H9 (cell line): ENCODE measurements at regions not wholly inside any gene's neighbourhood (a gene's known extent, or its start where the extent isn't known, plus 50 kb on each side); places are given as distances from the start of the nearest gene placed in this dataset.

ENCODE experiments used
- DNase-seq: peaks from one replicate; pipeline ENCODE4 v3.0.0-alpha.2; 2017
- H2AFZ ChIP-seq: one replicate; pipeline ENCODE4 v1.6.1; 2013; ENCODE audit warnings: mild to moderate bottlenecking, low read length, control low read depth, moderate library complexity
- H2AK5ac ChIP-seq: 2 replicates; pipeline ENCODE4 v1.6.1; 2013; ENCODE audit warnings: low read length, control low read depth, mixed read lengths; ENCODE audit not compliant: insufficient read length
- H2BK120ac ChIP-seq: one replicate; pipeline ENCODE4 v1.6.1; 2013; ENCODE audit warnings: low read depth, mild to moderate bottlenecking, low read length, control low read depth, inconsistent platforms; ENCODE audit not compliant: poor library complexity, severe bottlenecking
- H2BK12ac ChIP-seq: 2 replicates; pipeline ENCODE4 v1.6.1; 2013; ENCODE audit warnings: low read length, control low read depth, mixed read lengths, low read depth; ENCODE audit not compliant: insufficient read length
- H2BK15ac ChIP-seq: 2 replicates; pipeline ENCODE4 v1.6.1; 2013; ENCODE audit warnings: low read depth, low read length, control low read depth
- H2BK20ac ChIP-seq: one replicate; pipeline ENCODE4 v1.6.1; 2013; ENCODE audit warnings: low read depth, mild to moderate bottlenecking, low read length, control low read depth, inconsistent platforms; ENCODE audit not compliant: poor library complexity, severe bottlenecking
- H2BK5ac ChIP-seq: 2 replicates; pipeline ENCODE4 v1.6.1; 2013; ENCODE audit warnings: low read length, control low read depth, mixed read lengths; ENCODE audit not compliant: insufficient read length
- H3K14ac ChIP-seq: 2 replicates; pipeline ENCODE4 v1.6.1; 2013; ENCODE audit warnings: low read length, control low read depth; ENCODE audit not compliant: insufficient read depth
- H3K18ac ChIP-seq: 2 replicates; pipeline ENCODE4 v1.6.1; 2013; ENCODE audit warnings: low read depth, mild to moderate bottlenecking, mixed read lengths, low read length, control low read depth; ENCODE audit not compliant: insufficient read length
- H3K23ac ChIP-seq: 2 replicates; pipeline ENCODE4 v1.6.1; 2013; ENCODE audit warnings: low read length, control low read depth, mixed read lengths, low read depth; ENCODE audit not compliant: insufficient read length
- H3K23me2 ChIP-seq: 2 replicates; pipeline ENCODE4 v1.6.1; 2013; ENCODE audit warnings: low read depth, mild to moderate bottlenecking, mixed read lengths, low read length, control low read depth; ENCODE audit not compliant: insufficient read length, poor library complexity, severe bottlenecking
- H3K27ac ChIP-seq: 2 replicates; pipeline ENCODE4 v1.5.1; 2013; ENCODE audit warnings: low read length, control low read depth, mixed read lengths, low read depth; ENCODE audit not compliant: insufficient read length
- H3K27me3 ChIP-seq: 2 replicates; pipeline ENCODE4 v1.6.1; 2013; ENCODE audit warnings: low read length, control low read depth, inconsistent platforms; ENCODE audit not compliant: insufficient read depth
- H3K4ac ChIP-seq: 2 replicates; pipeline ENCODE4 v1.6.1; 2013; ENCODE audit warnings: low read depth, mild to moderate bottlenecking, control low read depth, inconsistent platforms, low read length, moderate library complexity
- H3K4me1 ChIP-seq: 2 replicates; pipeline ENCODE4 v1.6.1; 2013; ENCODE audit warnings: low read length, control low read depth, inconsistent platforms; ENCODE audit not compliant: insufficient read depth
- H3K4me2 ChIP-seq: 2 replicates; pipeline ENCODE4 v1.6.1; 2013; ENCODE audit warnings: low read length, control low read depth, mixed read lengths; ENCODE audit not compliant: insufficient read length, insufficient read depth
- H3K56ac ChIP-seq: 2 replicates; pipeline ENCODE4 v1.6.1; 2013; ENCODE audit warnings: low read depth, mild to moderate bottlenecking, mixed read lengths, low read length, control low read depth; ENCODE audit not compliant: insufficient read length
- H3K79me1 ChIP-seq: 2 replicates; pipeline ENCODE4 v1.6.1; 2013; ENCODE audit warnings: low read depth, mild to moderate bottlenecking, moderate library complexity, low read length, control low read depth, inconsistent platforms; ENCODE audit not compliant: insufficient read depth, poor library complexity, severe bottlenecking
- H3K79me2 ChIP-seq: 2 replicates; pipeline ENCODE4 v1.6.1; 2013; ENCODE audit warnings: low read length, control low read depth, inconsistent platforms; ENCODE audit not compliant: insufficient read depth
- H3K9ac ChIP-seq: 2 replicates; pipeline ENCODE4 v1.6.1; 2013; ENCODE audit warnings: low read length, control low read depth, mixed read lengths; ENCODE audit not compliant: insufficient read length; ENCODE audit errors: extremely low read depth
- H3K9me3 ChIP-seq: one replicate; pipeline ENCODE4 v1.6.1; 2013; ENCODE audit warnings: low read depth, low read length, inconsistent platforms; ENCODE audit not compliant: control insufficient read depth
- H3T11ph ChIP-seq: one replicate; pipeline ENCODE4 v1.6.1; 2013; ENCODE audit warnings: mild to moderate bottlenecking, low read length, control low read depth, inconsistent platforms
- H4K20me1 ChIP-seq: one replicate; pipeline ENCODE4 v1.6.1; 2013; ENCODE audit not compliant: control insufficient read depth, insufficient read length, insufficient read depth
- H4K5ac ChIP-seq: 2 replicates; pipeline ENCODE4 v1.6.1; 2013; ENCODE audit warnings: low read depth, mild to moderate bottlenecking, mixed read lengths, low read length, control low read depth; ENCODE audit not compliant: insufficient read length
- H4K8ac ChIP-seq: replicated peaks from 2 replicates; pipeline ENCODE4 v1.6.1; 2013; ENCODE audit warnings: low read length, control low read depth, mixed read lengths, low read depth; ENCODE audit not compliant: insufficient read length
- H4K91ac ChIP-seq: 2 replicates; pipeline ENCODE4 v1.6.1; 2013; ENCODE audit warnings: low read depth, mild to moderate bottlenecking, moderate library complexity, mixed read lengths, low read length, control low read depth; ENCODE audit not compliant: insufficient read length
- H3K27ac Mint-ChIP-seq, 3 experiments: 2 replicates in 2 of 3; 3 replicates in 1 of 3; pipeline ENCODE4 v1.8.0; 2020 to 2021; ENCODE audit warnings: mixed read lengths in 3 of 3, mild to moderate bottlenecking in 1 of 3, moderate library complexity in 1 of 3
- H3K27me3 Mint-ChIP-seq: 2 replicates; pipeline ENCODE4 v1.8.0; 2021; ENCODE audit warnings: low read depth, mild to moderate bottlenecking, moderate library complexity, mixed read lengths
- H3K36me3 Mint-ChIP-seq, 3 experiments: 2 replicates in 2 of 3; 3 replicates in 1 of 3; pipeline ENCODE4 v1.8.0; 2020 to 2021; ENCODE audit warnings: low read depth in 3 of 3, mixed read lengths in 3 of 3; ENCODE audit not compliant: insufficient read depth in 1 of 3
- H3K4me1 Mint-ChIP-seq, 2 experiments: 2 replicates each; pipeline ENCODE4 v1.8.0; 2020; ENCODE audit warnings: mixed read lengths in 2 of 2
- H3K4me3 Mint-ChIP-seq, 2 experiments: 2 replicates in 1 of 2; 3 replicates in 1 of 2; pipeline ENCODE4 v1.8.0; 2020 to 2021; ENCODE audit warnings: mild to moderate bottlenecking in 2 of 2, mixed read lengths in 2 of 2, moderate library complexity in 1 of 2
- H3K9me3 Mint-ChIP-seq, 2 experiments: 2 replicates in 1 of 2; 3 replicates in 1 of 2; pipeline ENCODE4 v1.8.0; 2020; ENCODE audit warnings: mild to moderate bottlenecking in 2 of 2, mixed read lengths in 2 of 2, moderate library complexity in 1 of 2
- CTCF ChIP-seq: fragments of 200-600 bp; sonication (generic); conservative IDR thresholded peaks from 3 replicates; pipeline ENCODE4 v1.8.0; 2021; ENCODE audit warnings: antibody characterized with exemption, mild to moderate bottlenecking
- WGBS: extraction: QIAGEN DNeasy Blood & Tissue Kit; methylation state at CpG from one replicate; pipeline ENCODE4 v1.1.7; 2013; ENCODE audit warnings: missing lambda C conversion rate, low lambda C conversion rate, mixed read lengths; ENCODE audit not compliant: insufficient read length; ENCODE audit errors: extremely low coverage; 5-methylcytosine and 5-hydroxymethylcytosine counted together

GRCh38 chrX:137847376-137847775, 281.4 kb downstream of the ZIC3 start:
- H2AFZ ChIP-seq = no peak overlapping the region
- no peak overlapping the region for H3K9ac ChIP-seq
- no peak overlapping the region for H2BK20ac ChIP-seq
- Mint-ChIP-seq H3K27me3 (peaks cover 1% of the 10 kb centered on the region), H3K27ac (no peak overlapping the region), H3K36me3 (no peaks in the 10 kb centered on the region; a peak in 2 of 7 replicates), H3K4me1 (peaks cover 15 to 25% of the 10 kb centered on the region in 2 experiments), H3K9me3 (peaks cover 0 to 35% of the 10 kb centered on the region in 2 experiments; a peak in 3 of 5 replicates), H3K4me3 (no peak overlapping the region; a peak in 1 of 5 replicates)
- no peak for TF ChIP-seq CTCF
- no peak overlapping the region for H4K91ac ChIP-seq
- H2BK15ac ChIP-seq = no peak overlapping the region
- DNase-seq = no peak
- no peaks in the 10 kb centered on the region for H4K20me1 ChIP-seq
- H3K14ac ChIP-seq = no peak overlapping the region
- H3K79me1 ChIP-seq = no peaks in the 10 kb centered on the region
- no peaks in the 10 kb centered on the region for H3K27me3 ChIP-seq
- WGBS = no CpG with 5 or more reads among the region's 2 CpGs
- no peak overlapping the region for H4K8ac ChIP-seq
- no peak overlapping the region for H3K18ac ChIP-seq
- no peak overlapping the region for H3T11ph ChIP-seq
- H4K5ac ChIP-seq = no peak overlapping the region
- H2BK5ac ChIP-seq = no peak overlapping the region
- H2BK12ac ChIP-seq = no peak overlapping the region
- peaks cover 7% of the 10 kb centered on the region for H3K4me1 ChIP-seq
- H3K23ac ChIP-seq = no peak overlapping the region
- H2AK5ac ChIP-seq = no peak overlapping the region
- no peak overlapping the region for H3K27ac ChIP-seq
- no peak overlapping the region for H3K56ac ChIP-seq
- H3K4me2 ChIP-seq = no peak overlapping the region
- H3K23me2 ChIP-seq = no peaks in the 10 kb centered on the region
- no peaks in the 10 kb centered on the region for H3K79me2 ChIP-seq
- H2BK120ac ChIP-seq = no peak overlapping the region
- H3K9me3 ChIP-seq = no peaks in the 10 kb centered on the region
- H3K4ac ChIP-seq = no peak overlapping the region
